C4-2B (cell line): ENCODE measurements at regions not wholly inside any gene's neighbourhood (a gene's known extent, or its start where the extent isn't known, plus 50 kb on each side); places are given as distances from the start of the nearest gene placed in this dataset.

Source experiments
- H3K27ac ChIP-seq: fragments of 450-650 bp; 2 replicates; pipeline ENCODE4 v1.5.1; 2017
- ZFX ChIP-seq: fragments of 450-650 bp; IDR thresholded peaks from 2 replicates; pipeline ENCODE4 v1.6.1; 2017
- TF ChIP-seq, protein P1 (sequence below): fragments of 450-650 bp; conservative IDR thresholded peaks from 2 replicates; pipeline ENCODE4 v1.5.1; 2017; ENCODE audit warnings: mild to moderate bottlenecking

DNA sequence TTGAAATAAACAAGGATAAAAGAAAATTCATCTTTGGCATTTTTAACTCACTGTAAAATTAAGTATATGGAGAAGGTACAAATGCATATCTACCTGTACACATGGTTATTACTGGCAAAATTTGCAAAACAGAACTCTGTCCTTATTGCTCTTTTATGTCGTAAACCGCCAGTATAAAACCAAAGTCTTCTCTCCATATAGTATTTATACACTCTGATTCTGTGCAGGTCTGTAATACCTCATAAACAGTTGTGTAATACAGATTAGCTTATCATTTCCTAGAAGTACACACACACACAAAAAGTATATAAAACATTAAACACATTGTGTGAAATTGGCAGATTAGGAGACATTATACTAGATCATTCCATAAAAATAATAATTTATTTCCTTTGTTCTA, 406.6 kb upstream of the ANO3 start:
- TF ChIP-seq, protein P1, sequence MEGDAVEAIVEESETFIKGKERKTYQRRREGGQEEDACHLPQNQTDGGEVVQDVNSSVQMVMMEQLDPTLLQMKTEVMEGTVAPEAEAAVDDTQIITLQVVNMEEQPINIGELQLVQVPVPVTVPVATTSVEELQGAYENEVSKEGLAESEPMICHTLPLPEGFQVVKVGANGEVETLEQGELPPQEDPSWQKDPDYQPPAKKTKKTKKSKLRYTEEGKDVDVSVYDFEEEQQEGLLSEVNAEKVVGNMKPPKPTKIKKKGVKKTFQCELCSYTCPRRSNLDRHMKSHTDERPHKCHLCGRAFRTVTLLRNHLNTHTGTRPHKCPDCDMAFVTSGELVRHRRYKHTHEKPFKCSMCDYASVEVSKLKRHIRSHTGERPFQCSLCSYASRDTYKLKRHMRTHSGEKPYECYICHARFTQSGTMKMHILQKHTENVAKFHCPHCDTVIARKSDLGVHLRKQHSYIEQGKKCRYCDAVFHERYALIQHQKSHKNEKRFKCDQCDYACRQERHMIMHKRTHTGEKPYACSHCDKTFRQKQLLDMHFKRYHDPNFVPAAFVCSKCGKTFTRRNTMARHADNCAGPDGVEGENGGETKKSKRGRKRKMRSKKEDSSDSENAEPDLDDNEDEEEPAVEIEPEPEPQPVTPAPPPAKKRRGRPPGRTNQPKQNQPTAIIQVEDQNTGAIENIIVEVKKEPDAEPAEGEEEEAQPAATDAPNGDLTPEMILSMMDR: no peak
- no peak for TF ChIP-seq ZFX
- H3K27ac ChIP-seq: no peak overlapping the region

DNA sequence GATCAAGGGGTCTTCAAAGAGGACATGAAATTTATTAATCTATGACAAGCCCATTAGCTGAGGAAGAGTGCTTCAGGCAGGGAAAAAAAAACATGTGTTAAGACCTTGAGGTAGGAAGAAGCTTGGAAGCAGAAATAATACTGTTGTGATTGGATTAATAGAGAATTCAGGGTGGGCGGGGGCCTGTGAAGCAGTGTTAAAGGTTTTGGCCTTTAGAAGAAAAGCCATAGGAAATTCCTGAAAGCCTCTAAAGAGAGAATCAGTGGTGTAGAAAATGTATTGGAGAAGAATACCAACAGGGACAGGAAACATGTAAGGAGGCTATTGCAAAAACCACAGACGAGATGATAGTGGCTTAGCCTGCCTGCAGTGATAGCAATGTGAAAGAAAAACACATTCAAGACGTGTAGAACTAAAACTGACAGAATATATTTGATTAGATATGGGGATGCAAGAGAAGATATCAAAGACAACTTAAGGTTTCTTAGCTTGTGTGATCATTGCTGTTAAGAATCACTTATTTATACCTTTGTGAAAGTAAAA, 404.4 kb upstream of the ANO3 start:
- no peak overlapping the region for H3K27ac ChIP-seq
- TF ChIP-seq ZFX: no peak
- TF ChIP-seq, protein P1: no peak

DNA sequence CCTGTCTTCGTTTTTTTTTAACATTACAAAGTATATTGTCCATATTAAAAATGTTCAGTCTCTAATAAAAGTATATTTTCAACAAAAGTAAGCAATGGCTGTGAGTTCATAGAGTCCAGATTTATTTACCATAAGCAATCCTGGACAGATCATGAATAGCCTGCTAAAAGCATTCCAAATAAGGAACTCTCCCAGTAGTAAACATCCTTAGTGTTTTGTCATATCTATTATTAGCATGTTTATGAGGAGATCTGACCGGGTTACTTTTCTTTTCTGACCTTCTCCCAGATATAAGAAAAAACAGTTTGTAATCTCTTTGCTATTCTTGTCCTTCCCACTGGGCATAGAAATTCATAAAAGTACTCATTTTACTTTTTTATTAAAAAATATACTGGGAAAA, 403.9 kb upstream of the ANO3 start:
- TF ChIP-seq, protein P1: no peak
- H3K27ac ChIP-seq: no peak overlapping the region

DNA sequence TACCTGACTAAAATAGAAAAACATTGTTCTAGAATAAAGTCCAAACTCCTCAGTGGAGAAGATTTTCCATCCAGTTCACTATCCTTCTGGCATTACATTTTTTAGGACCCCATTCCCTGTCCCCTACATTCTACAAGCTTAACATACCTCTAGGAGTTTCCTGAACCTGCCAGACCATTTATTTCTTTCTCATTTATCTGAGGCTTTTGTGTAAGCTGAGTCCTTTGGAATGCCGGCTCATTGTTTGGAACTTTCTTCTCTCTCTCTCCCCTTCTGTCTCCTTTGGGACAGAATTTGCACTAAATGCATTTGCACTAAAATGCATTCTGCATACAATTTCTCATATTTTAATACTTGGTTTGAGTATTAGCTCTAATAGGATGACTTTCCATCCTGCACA, 393.0 kb upstream of the ANO3 start:
- no peak overlapping the region for H3K27ac ChIP-seq

DNA sequence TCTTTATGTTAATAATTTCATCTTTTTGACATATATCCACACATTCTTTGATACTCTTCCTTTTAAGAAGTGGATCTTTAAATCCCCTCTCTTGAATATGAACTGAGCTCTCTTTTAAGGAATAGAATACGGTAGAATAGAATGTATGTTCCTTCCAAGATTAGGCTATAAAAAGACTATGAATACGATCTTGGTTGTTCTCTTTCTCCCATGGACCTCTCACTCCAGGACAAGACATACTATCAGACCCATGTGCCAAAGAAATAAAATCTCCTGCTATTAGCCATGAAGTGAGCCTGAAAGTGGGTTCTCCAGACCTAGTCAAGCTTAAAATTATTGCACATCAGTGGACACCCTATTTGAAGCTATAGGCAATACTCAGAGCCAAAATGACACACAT, 392.2 kb upstream of the ANO3 start:
- no peak for TF ChIP-seq ZFX
- TF ChIP-seq, protein P1: no peak
- no peak overlapping the region for H3K27ac ChIP-seq

More for the DNA sequence above, 393.0 kb upstream of the ANO3 start:
- TF ChIP-seq ZFX: no peak
- TF ChIP-seq, protein P1: no peak

DNA sequence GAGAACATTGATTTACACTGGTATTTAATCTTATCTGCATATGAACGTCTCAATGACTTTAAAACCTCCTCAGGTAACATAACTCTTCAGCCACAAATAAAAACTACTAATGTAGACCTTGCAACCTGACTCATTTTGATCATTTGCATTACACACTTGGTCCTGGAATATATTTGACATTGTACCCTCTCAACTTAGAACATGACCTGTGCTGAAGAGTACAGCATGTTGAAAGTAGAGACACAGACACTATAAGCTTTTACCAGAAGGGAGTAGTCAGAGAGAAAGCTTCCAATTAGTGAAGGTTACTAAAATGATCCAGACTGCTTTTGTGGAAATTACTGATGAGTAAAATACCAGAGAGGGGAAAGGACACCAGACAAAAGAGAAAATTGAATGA, 390.6 kb upstream of the ANO3 start:
- TF ChIP-seq, protein P1: no peak
- no peak for TF ChIP-seq ZFX
- no peak overlapping the region for H3K27ac ChIP-seq

DNA sequence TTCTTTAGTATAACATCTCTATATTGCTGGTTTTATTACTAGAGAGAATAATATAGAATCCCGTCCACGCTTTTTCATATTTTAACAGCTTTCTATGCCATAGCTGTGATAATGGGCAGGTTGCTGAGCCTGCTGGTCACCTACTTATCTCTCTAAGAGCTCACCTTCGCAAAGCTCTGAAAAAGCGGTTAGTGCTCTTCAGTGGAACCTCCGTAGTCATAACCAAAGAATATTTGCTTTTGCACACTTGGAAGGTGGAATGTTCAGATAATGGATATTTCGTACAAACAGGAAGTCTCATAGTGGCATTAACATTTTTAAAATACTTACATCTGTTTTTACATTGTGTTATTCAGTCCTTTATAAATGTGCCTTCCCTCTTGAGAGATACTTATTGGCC, 388.9 kb upstream of the ANO3 start:
- no peak overlapping the region for H3K27ac ChIP-seq
- TF ChIP-seq, protein P1: no peak
- TF ChIP-seq ZFX: no peak
